ENCODE measurements at regions not wholly inside any gene's neighbourhood (a gene's known extent, or its start where the extent isn't known, plus 50 kb on each side); places are given as distances from the start of the nearest gene placed in this dataset.

- DNase-seq, result no peak
These were observed 118.1 kb downstream of the EDEM1 start for GRCh38 chr3:5305684-5305989.

DNA sequence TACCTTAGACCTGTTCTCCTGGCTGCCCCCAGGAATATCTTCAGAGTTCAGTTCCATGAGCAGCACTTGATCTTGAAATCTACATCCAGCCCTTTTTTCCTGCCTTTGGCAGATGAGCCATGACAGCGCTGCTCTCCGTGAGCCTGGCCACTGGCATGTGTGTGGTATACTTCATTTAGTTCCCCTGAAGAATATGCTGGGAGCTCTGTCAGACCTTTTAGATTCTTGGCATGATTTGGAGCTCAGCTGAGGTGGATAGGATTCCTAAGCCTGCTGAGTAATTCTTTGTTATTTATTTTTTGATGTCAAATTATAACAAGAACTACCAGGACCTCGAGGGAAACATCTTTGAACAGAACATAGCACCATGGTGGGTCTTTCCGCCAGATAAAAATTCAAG lies 121.7 kb downstream of the EDEM1 start:
- DNase-seq, result no peak

- no peak for DNase-seq
These were observed 122.1 kb downstream of the EDEM1 start for GRCh38 chr3:5309602-5310001.

- no peak for DNase-seq
These were observed 123.0 kb downstream of the EDEM1 start for GRCh38 chr3:5310509-5310908.

GRCh38 chr3:5312290-5312689 lies 124.8 kb downstream of the EDEM1 start:
- no peak for DNase-seq

- peak; percentile 62 for DNase-seq
These were observed 127.4 kb downstream of the EDEM1 start for GRCh38 chr3:5314897-5315296.

- DNase-seq, result no peak
These were observed 130.1 kb downstream of the EDEM1 start for GRCh38 chr3:5317557-5317956.

DNA sequence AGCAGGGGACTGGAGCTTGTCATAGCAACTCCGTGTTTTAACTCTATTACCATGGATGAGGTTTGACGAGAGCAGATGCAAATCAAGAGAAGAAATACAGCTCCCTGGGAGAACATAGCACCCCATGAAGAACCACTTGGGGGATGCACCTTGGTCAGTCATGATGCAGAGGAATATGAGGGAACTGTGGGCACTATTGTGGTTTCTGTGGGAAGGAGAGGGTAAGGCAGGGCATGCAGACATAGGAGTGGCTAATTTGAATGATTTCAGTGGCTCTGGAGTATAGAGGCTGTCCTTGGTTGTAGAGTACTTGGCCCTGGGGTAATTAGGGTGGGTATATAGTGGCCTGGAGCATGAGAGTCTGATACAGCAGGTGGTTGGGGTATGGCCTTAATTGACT lies 131.9 kb downstream of the EDEM1 start:
- no peak for DNase-seq

DNA sequence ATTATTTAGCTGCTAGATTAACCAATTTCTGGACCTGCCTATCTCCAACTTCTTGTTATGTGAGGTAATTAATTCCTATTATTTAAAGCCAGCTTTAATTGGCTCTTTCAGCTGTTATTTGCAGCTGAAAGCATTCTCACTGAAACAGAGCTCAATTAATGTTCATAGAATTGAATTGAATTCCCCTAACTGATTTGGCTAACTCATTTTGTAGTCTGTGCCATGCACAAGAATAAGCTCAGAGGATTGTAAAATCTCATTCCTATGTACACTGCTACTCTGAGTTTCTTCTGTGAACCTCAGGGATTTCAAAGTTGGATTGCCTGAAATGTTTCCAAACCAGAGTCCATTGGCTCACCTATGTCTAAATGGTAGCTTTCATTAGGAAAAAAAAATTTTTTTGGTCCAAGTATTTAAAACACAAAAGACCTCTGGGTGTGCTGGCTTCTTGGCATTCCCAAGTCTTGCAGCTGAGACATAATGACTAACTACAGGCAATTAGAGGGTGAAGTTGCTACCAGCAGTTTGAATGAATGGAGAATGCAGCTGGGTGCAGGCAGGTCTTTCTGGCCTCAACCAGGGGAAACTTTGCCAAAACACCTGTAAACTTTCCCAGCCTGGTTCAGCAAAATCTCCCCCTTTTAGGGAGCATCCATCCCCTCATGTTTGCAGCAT lies 134.3 kb downstream of the EDEM1 start:
- no peak for DNase-seq

DNA sequence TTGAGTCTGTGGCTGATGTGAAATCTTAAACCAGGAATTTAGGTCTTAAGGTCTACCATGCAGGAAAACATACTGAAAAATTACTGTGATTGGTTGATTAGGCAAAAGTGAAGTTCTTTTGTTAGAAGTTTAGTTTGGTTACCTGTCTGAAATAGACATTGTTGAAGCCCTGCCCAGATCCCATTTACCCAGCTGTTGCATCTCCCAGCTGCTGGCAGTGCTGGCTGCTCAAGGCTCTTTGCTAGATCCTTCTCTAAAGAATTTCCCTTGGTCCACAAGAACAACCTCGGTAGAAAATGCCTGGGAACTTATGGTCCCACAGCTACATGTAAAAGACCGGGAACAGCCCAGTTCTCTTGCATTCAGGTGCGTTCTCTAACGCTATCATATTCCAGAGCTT lies 137.3 kb downstream of the EDEM1 start:
- no peak for DNase-seq

DNA sequence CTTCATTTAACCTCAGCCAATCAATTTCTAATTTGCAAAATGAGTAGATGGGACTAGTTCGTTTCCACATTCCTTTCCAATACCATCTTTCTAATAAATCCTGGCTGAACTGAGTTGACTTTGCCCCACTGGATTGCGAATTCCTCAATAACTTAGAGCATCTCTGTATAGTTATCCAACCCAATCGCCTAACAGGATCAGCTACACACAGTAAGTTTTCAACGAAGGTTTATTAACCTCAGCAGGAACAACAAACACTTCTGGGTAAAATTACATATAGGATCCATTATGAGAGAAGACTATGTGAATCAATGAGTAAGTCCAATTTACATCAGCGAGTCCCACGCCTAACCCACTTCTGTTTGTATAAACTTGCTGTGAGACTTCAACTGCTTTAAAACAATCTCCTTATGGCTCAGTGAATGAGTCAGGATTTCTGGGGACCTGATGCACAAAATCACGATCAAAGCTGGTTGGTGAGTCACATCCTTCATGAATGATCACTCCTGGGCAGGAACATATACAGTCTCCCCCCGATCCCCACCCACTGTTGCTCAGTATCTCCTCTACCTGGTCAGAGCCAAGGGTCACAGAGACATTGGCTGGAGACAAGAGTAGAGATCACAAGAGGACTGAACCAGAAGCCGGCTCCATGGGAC lies 142.8 kb downstream of the EDEM1 start:
- no peak for DNase-seq

- DNase-seq, result no peak
These were observed 144.2 kb downstream of the EDEM1 start for GRCh38 chr3:5331567-5332269.

- no peak for DNase-seq
These were observed 144.9 kb downstream of the EDEM1 start for GRCh38 chr3:5332270-5332956.

GRCh38 chr3:5339967-5340535 lies 152.5 kb downstream of the EDEM1 start:
- no peak for DNase-seq

- DNase-seq, result no peak
These were observed 154.1 kb downstream of the EDEM1 start for GRCh38 chr3:5341610-5342009.

GRCh38 chr3:5343459-5343858 lies 156.0 kb downstream of the EDEM1 start:
- DNase-seq, result no peak

GRCh38 chr3:5344707-5345106 lies 157.2 kb downstream of the EDEM1 start:
- no peak for DNase-seq

GRCh38 chr3:5347486-5347885 lies 160.0 kb downstream of the EDEM1 start:
- DNase-seq, result no peak

GRCh38 chr3:5348229-5348902 lies 160.9 kb downstream of the EDEM1 start:
- no peak for DNase-seq

DNA sequence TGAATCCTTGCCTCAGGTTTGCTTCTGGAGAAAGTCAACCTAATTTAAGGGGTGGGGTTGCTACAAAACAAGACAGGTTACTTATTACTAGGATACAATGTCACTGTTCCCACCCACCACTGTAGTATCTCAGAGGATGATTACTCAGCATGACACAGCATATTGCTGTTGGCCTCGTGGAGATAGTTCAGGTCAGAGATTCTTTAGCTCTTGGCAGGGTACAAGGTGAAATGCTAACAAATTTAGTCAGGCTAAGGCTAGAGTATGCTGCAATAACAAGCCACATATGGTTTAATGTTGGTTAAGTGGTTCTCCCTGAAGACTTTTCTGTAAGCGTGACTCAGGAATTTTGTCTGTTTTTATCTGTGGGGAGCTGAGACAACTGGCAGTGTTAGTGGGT lies 161.8 kb downstream of the EDEM1 start:
- DNase-seq, result no peak

DNA sequence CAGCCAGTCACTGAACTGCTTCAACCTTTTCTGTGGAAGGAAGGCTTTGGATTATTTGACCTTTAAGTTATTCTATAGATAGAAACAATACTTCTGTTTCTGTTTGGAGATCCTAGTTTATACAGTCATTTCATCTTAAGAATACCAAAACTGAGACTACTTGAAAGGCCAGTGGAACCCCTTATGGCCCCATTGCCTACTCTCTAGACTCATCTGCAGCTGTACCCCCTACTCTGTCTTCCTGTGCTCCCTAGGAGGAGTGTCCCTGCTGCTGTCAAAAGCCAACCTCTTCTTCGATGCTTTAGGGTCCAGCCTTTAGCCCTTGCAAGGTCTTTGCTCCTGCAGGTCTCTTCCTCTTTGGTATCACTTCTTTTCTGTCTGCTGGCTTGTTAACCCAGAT lies 169.6 kb downstream of the EDEM1 start:
- DNase-seq, result no peak

- DNase-seq, result no peak
These were observed 171.4 kb downstream of the EDEM1 start for GRCh38 chr3:5358911-5359310.

- no peak for DNase-seq
These were observed 172.9 kb downstream of the EDEM1 start for GRCh38 chr3:5360453-5360852.
